ENCODE measurements at regions not wholly inside any gene's neighbourhood (a gene's known extent, or its start where the extent isn't known, plus 50 kb on each side); places are given as distances from the start of the nearest gene placed in this dataset.

DNA sequence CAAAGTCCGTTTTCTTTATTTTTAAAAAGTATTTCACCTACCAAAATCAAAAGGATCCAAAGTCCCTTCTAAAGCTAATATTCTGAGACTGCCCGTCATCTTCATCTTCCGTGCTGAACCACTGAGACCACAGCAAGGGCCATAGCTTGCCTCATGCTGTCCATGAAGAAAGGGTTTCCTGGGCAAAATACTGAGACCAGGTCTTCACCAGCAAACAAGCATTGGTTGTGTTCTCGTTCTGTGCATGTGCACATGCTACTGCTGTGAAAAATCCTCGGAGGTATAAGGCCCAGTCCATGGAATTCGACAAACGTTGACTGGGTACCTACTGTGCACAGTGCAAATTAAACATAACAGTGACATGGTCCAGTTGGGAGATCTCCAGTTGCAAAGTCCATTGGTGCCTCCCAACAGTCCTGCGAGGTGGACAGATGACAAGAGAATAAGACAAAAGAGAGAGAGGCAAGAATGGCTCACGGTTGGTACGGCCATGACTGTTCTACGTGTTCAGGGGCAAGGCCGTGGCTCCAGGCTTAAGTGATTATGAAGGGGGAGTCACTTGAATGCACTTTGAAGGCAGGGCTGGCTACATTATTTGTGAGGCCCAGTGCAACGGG lies 192.6 kb upstream of the GLI2 start (continued):
- TF ChIP-seq, protein P1, sequence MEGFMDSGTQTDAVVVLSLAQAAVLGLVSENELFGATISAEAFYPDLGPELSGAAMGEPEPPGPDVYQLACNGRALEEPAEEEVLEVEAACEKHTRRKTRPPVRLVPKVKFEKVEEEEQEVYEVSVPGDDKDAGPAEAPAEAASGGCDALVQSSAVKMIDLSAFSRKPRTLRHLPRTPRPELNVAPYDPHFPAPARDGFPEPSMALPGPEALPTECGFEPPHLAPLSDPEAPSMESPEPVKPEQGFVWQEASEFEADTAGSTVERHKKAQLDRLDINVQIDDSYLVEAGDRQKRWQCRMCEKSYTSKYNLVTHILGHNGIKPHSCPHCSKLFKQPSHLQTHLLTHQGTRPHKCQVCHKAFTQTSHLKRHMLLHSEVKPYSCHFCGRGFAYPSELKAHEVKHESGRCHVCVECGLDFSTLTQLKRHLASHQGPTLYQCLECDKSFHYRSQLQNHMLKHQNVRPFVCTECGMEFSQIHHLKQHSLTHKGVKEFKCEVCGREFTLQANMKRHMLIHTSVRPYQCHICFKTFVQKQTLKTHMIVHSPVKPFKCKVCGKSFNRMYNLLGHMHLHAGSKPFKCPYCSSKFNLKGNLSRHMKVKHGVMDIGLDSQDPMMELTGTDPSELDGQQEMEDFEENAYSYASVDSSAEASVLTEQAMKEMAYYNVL (CRISPR knock-in tag; IDR thresholded peaks at IDR 0.05; ENCODE audit: borderline replicate concordance), result peak; percentile 77; the same call in 1 of the 2 replicates
- TF ChIP-seq AFF4 (CRISPR knock-in tag; IDR thresholded peaks at IDR 0.05), result no peak
- TF ChIP-seq MXD4 (CRISPR knock-in tag; IDR thresholded peaks at IDR 0.05), result peak; percentile 55; the same call in 1 of the 2 replicates
- peak; percentile 88 for TF ChIP-seq ZFP37 (CRISPR knock-in tag; IDR thresholded peaks at IDR 0.05; ENCODE audit: borderline replicate concordance)
- TF ChIP-seq ZNF607 (CRISPR knock-in tag; IDR thresholded peaks at IDR 0.05; ENCODE audit: borderline replicate concordance), result peak; percentile 88
- TF ChIP-seq ZBTB20 (CRISPR knock-in tag; IDR thresholded peaks at IDR 0.05; ENCODE audit: borderline replicate concordance, low read depth), result no peak
- peak; percentile 91 for TF ChIP-seq ZBTB38 (CRISPR knock-in tag; IDR thresholded peaks at IDR 0.05)
- TF ChIP-seq, protein P2, sequence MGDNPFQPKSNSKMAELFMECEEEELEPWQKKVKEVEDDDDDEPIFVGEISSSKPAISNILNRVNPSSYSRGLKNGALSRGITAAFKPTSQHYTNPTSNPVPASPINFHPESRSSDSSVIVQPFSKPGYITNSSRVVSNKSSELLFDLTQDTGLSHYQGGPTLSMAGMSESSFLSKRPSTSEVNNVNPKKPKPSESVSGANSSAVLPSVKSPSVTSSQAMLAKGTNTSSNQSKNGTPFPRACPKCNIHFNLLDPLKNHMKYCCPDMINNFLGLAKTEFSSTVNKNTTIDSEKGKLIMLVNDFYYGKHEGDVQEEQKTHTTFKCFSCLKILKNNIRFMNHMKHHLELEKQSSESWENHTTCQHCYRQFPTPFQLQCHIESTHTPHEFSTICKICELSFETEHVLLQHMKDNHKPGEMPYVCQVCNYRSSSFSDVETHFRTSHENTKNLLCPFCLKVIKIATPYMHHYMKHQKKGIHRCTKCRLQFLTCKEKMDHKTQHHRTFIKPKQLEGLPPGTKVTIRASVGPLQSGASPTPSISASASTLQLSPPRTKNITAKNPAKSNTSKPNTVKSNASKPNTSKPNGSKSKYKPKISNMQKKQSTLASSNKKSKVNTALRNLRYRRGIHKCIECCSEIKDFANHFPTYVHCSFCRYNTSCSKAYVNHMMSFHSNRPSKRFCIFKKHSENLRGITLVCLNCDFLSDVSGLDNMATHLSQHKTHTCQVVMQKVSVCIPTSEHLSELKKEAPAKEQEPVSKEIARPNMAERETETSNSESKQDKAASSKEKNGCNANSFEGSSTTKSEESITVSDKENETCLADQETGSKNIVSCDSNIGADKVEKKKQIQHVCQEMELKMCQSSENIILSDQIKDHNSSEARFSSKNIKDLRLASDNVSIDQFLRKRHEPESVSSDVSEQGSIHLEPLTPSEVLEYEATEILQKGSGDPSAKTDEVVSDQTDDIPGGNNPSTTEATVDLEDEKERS (CRISPR knock-in tag; IDR thresholded peaks at IDR 0.05), result peak; percentile 48; the same call in 1 of the 2 replicates
- TF ChIP-seq HNRNPH1 (optimal IDR thresholded peaks at IDR 0.05; ENCODE audit: low read depth, low read length), result no peak
- TF ChIP-seq AHDC1 (CRISPR knock-in tag; IDR thresholded peaks at IDR 0.05; ENCODE audit: borderline replicate concordance), result peak; percentile 65
- TF ChIP-seq, protein P3, sequence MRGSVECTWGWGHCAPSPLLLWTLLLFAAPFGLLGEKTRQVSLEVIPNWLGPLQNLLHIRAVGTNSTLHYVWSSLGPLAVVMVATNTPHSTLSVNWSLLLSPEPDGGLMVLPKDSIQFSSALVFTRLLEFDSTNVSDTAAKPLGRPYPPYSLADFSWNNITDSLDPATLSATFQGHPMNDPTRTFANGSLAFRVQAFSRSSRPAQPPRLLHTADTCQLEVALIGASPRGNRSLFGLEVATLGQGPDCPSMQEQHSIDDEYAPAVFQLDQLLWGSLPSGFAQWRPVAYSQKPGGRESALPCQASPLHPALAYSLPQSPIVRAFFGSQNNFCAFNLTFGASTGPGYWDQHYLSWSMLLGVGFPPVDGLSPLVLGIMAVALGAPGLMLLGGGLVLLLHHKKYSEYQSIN (CRISPR knock-in tag; IDR thresholded peaks at IDR 0.05; ENCODE audit: borderline replicate concordance), result no peak
- no peak for TF ChIP-seq SMYD3 (CRISPR knock-in tag; IDR thresholded peaks at IDR 0.05)
